Caco-2 (cell line): ENCODE measurements at regions not wholly inside any gene's neighbourhood (a gene's known extent, or its start where the extent isn't known, plus 50 kb on each side); places are given as distances from the start of the nearest gene placed in this dataset.

Source experiments
- BruUV-seq: library from RNA; stranded (reverse); fragments of 400-500 nt; replicated peaks from 2 replicates; lab custom pipeline; 2021; lab: Mats Ljungman, UMichigan
- CTCF ChIA-PET: fragments of 300-600 bp; sonication (Branson Sonifier 250); formaldehyde crosslinking; loops from one replicate; lab custom pipeline; 2022; ENCODE audit warnings: antibody characterized with exemption; lab: Charles Lee
- POLR2A ChIA-PET: fragments of 300-600 bp; sonication (Branson Sonifier 250); formaldehyde crosslinking; loops from one replicate; lab custom pipeline; 2022; ENCODE audit warnings: antibody characterized with exemption; lab: Charles Lee
- DNase-seq, 2 experiments: peaks; one replicate each; pipeline versions ENCODE4 v3.0.0 to v3.0.0-alpha.2; 2020 to 2022
- H3K27me3 ChIP-seq: replicated peaks from 2 replicates; pipeline ENCODE4 v1.6.0; 2011; ENCODE audit warnings: low read length; ENCODE audit not compliant: control insufficient read depth, insufficient read depth
- H3K36me3 ChIP-seq: 2 replicates; pipeline ENCODE4 v1.5.1; 2011; ENCODE audit warnings: low read length; ENCODE audit not compliant: control insufficient read depth, insufficient read depth
- H3K4me1 ChIP-seq: fragments of 250-450 bp; sonication (Bioruptor Pico); 2 replicates; pipeline ENCODE4 v1.5.1; 2020; ENCODE audit warnings: mild to moderate bottlenecking
- H3K4me3 ChIP-seq: 2 replicates; pipeline ENCODE4 v1.5.1; 2011; ENCODE audit warnings: low read depth, mild to moderate bottlenecking, control low read depth, low read length
- H3K9me3 ChIP-seq: fragments of 250-450 bp; sonication (Bioruptor Pico); 2 replicates; pipeline ENCODE4 v1.5.1; 2020; ENCODE audit warnings: mild to moderate bottlenecking, moderate library complexity
- H3K27ac Mint-ChIP-seq: one replicate; pipeline ENCODE4 v1.8.0; 2022; ENCODE audit warnings: mixed read lengths; ENCODE audit not compliant: unreplicated experiment
- H3K27me3 Mint-ChIP-seq: one replicate; pipeline ENCODE4 v1.8.0; 2022; ENCODE audit warnings: mixed read lengths; ENCODE audit not compliant: insufficient read depth, unreplicated experiment
- H3K36me3 Mint-ChIP-seq: one replicate; pipeline ENCODE4 v1.8.0; 2022; ENCODE audit warnings: mild to moderate bottlenecking, mixed read lengths; ENCODE audit not compliant: insufficient read depth, unreplicated experiment
- H3K4me1 Mint-ChIP-seq: one replicate; pipeline ENCODE4 v1.8.0; 2022; ENCODE audit warnings: low read depth, mixed read lengths; ENCODE audit not compliant: unreplicated experiment
- H3K4me3 Mint-ChIP-seq: one replicate; pipeline ENCODE4 v1.8.0; 2022; ENCODE audit warnings: mild to moderate bottlenecking, moderate library complexity, mixed read lengths; ENCODE audit not compliant: unreplicated experiment
- H3K9me3 Mint-ChIP-seq: one replicate; pipeline ENCODE4 v1.8.0; 2022; ENCODE audit warnings: mixed read lengths; ENCODE audit not compliant: unreplicated experiment
- intact Hi-C: fragments of 100-400 bp; cut with micrococcal nuclease; formaldehyde crosslinking; loops from one replicate; pipeline ENCODE4 v1.10.0; 2022; ENCODE audit not compliant: unreplicated experiment
- TF ChIP-seq, protein P1 (sequence below), 2 experiments: fragments of 200-600 bp in 1 of 2; IDR thresholded peaks; 1 replicate in 1 of 2; 2 replicates in 1 of 2; pipeline versions ENCODE4 v1.5.1 to v1.8.0; 2011 to 2022; ENCODE audit warnings: antibody characterized with exemption in 1 of 2, control low read depth in 1 of 2, inconsistent platforms in 1 of 2, low read depth in 1 of 2, low read length in 1 of 2, mild to moderate bottlenecking in 1 of 2, moderate library complexity in 1 of 2; ENCODE audit not compliant: insufficient read depth in 1 of 2, severe bottlenecking in 1 of 2, unreplicated experiment in 1 of 2

DNA sequence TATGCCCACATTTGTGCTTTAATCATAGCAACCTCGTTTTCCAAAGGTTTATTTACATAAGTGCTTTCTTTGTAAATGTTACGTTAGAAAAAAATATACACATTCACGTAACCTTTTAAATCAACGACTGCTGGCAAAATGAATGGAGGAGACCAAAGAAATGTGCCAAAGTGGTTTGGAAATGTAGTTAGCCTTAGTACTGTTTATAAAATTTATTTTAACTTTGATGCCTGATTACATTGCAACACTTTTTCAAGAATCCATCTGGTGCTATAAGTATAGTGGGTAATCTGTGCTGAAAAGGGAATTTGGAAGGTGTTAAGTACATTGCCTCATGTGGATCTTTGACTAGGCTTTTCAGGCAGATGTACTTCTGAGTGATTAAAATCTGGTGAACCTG is 108.9 kb downstream of the IFI44 start:
- no peaks in the 10 kb centered on the region for H3K9me3 Mint-ChIP-seq
- ChIA-PET CTCF (no interaction called here), POLR2A (no interaction called here)
- no peaks in the 10 kb centered on the region for H3K4me1 ChIP-seq
- no peaks in the 10 kb centered on the region for H3K27me3 ChIP-seq
- intact Hi-C loops = no loop called here
- no TSS peak for BruUV-seq
- H3K4me3 ChIP-seq = no peak overlapping the region
- no peaks in the 10 kb centered on the region for H3K27me3 Mint-ChIP-seq
- no peaks in the 10 kb centered on the region for H3K4me1 Mint-ChIP-seq
- no peaks in the 10 kb centered on the region for H3K36me3 ChIP-seq
- DNase-seq = no peak
- H3K27ac Mint-ChIP-seq = no peak overlapping the region
- TF ChIP-seq, protein P1, sequence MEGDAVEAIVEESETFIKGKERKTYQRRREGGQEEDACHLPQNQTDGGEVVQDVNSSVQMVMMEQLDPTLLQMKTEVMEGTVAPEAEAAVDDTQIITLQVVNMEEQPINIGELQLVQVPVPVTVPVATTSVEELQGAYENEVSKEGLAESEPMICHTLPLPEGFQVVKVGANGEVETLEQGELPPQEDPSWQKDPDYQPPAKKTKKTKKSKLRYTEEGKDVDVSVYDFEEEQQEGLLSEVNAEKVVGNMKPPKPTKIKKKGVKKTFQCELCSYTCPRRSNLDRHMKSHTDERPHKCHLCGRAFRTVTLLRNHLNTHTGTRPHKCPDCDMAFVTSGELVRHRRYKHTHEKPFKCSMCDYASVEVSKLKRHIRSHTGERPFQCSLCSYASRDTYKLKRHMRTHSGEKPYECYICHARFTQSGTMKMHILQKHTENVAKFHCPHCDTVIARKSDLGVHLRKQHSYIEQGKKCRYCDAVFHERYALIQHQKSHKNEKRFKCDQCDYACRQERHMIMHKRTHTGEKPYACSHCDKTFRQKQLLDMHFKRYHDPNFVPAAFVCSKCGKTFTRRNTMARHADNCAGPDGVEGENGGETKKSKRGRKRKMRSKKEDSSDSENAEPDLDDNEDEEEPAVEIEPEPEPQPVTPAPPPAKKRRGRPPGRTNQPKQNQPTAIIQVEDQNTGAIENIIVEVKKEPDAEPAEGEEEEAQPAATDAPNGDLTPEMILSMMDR (IDR thresholded peaks at IDR 0.05; ENCODE audit: insufficient read depth in 1 of 2, low read depth in 1 of 2, low read length in 1 of 2, severe bottlenecking in 1 of 2, unreplicated experiment in 1 of 2) = no peak
- H3K4me3 Mint-ChIP-seq = no peak overlapping the region
- H3K9me3 ChIP-seq = no peaks in the 10 kb centered on the region
- no peaks in the 10 kb centered on the region for H3K36me3 Mint-ChIP-seq

GRCh38 chr1:78759881-78760280 is 110.2 kb downstream of the IFI44 start:
- Histone ChIP-seq H3K36me3 (no peaks in the 10 kb centered on the region), H3K4me3 (no peak overlapping the region), H3K27me3 (no peaks in the 10 kb centered on the region), H3K4me1 (no peaks in the 10 kb centered on the region), H3K9me3 (no peaks in the 10 kb centered on the region)
- H3K4me1 Mint-ChIP-seq = no peaks in the 10 kb centered on the region
- no peaks in the 10 kb centered on the region for H3K27me3 Mint-ChIP-seq
- H3K4me3 Mint-ChIP-seq = no peak overlapping the region
- no TSS peak for BruUV-seq
- H3K9me3 Mint-ChIP-seq = no peaks in the 10 kb centered on the region
- H3K36me3 Mint-ChIP-seq = no peaks in the 10 kb centered on the region
- no peak for DNase-seq
- CTCF ChIA-PET = no interaction called here
- intact Hi-C loops = no loop called here
- POLR2A ChIA-PET = no interaction called here
- TF ChIP-seq, protein P1 (IDR thresholded peaks at IDR 0.05; ENCODE audit: insufficient read depth in 1 of 2, low read depth in 1 of 2, low read length in 1 of 2, severe bottlenecking in 1 of 2, unreplicated experiment in 1 of 2) = no peak
- no peak overlapping the region for H3K27ac Mint-ChIP-seq

DNA sequence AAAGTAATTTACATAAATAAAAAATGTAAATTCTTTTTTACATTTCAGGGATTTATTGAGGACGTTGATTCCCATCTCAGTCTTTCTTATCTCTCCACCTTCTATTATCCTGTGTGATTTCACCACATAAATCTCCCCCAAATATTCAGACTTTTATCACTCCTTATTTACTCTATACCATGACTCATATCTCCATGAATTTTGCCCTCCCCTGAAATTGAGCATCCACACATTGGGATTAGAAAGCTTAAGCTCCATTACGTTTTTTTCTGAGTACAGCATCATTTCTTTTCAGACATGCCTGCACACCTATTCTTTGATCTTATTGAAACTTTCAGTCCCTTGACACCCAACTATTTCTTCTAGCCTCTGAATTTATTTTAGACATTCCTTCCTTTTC is 111.2 kb downstream of the IFI44 start:
- no TSS peak for BruUV-seq
- Histone ChIP-seq H3K4me1 (no peaks in the 10 kb centered on the region), H3K4me3 (no peak overlapping the region), H3K27me3 (no peaks in the 10 kb centered on the region), H3K9me3 (no peaks in the 10 kb centered on the region), H3K36me3 (no peaks in the 10 kb centered on the region)
- H3K27ac Mint-ChIP-seq = no peak overlapping the region
- TF ChIP-seq, protein P1 (IDR thresholded peaks at IDR 0.05; ENCODE audit: insufficient read depth in 1 of 2, low read depth in 1 of 2, low read length in 1 of 2, severe bottlenecking in 1 of 2, unreplicated experiment in 1 of 2) = no peak
- no peak for DNase-seq
- H3K36me3 Mint-ChIP-seq = no peaks in the 10 kb centered on the region
- intact Hi-C loops = no loop called here
- H3K4me1 Mint-ChIP-seq = no peaks in the 10 kb centered on the region
- POLR2A ChIA-PET = no interaction called here
- no peak overlapping the region for H3K4me3 Mint-ChIP-seq
- no peaks in the 10 kb centered on the region for H3K9me3 Mint-ChIP-seq
- H3K27me3 Mint-ChIP-seq = no peaks in the 10 kb centered on the region
- CTCF ChIA-PET = no interaction called here
